LNCaP clone FGC (cell line): ENCODE measurements at regions not wholly inside any gene's neighbourhood (a gene's known extent, or its start where the extent isn't known, plus 50 kb on each side); places are given as distances from the start of the nearest gene placed in this dataset.

Experiments used
- DNase-seq: peaks from one replicate; pipeline ENCODE4 v3.0.0-alpha.2; 2011; ENCODE audit warnings: low read depth
- H3K4me3 ChIP-seq: 2 replicates; pipeline ENCODE4 v1.5.1; 2011; ENCODE audit warnings: mild to moderate bottlenecking, low read depth, low read length, control low read depth
- TF ChIP-seq, protein P1 (sequence below): IDR thresholded peaks from 2 replicates; pipeline ENCODE4 v1.5.1; 2012; ENCODE audit warnings: mild to moderate bottlenecking; ENCODE audit not compliant: control insufficient read depth, insufficient read depth; ENCODE audit errors: extremely low read depth

DNA sequence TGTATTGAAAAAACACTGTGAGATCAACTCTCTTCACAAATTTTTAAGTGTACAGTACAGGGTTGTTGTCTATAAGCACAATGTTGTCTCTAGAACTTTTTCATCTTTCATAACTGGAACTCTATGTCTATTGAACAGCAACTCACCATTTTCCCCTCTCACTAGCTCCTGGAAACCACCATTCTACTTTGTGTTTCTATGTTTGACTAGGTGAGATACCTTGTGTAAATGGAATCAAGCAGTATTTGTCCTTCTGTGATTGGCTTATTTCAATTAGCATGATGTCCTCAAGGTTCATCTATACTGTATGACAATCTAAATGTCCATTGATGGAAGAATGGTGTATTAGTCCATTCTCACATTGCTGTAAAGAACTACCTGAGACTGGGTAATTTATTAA is 210.1 kb upstream of the FUT9 start:
- TF ChIP-seq, protein P1, sequence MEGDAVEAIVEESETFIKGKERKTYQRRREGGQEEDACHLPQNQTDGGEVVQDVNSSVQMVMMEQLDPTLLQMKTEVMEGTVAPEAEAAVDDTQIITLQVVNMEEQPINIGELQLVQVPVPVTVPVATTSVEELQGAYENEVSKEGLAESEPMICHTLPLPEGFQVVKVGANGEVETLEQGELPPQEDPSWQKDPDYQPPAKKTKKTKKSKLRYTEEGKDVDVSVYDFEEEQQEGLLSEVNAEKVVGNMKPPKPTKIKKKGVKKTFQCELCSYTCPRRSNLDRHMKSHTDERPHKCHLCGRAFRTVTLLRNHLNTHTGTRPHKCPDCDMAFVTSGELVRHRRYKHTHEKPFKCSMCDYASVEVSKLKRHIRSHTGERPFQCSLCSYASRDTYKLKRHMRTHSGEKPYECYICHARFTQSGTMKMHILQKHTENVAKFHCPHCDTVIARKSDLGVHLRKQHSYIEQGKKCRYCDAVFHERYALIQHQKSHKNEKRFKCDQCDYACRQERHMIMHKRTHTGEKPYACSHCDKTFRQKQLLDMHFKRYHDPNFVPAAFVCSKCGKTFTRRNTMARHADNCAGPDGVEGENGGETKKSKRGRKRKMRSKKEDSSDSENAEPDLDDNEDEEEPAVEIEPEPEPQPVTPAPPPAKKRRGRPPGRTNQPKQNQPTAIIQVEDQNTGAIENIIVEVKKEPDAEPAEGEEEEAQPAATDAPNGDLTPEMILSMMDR: no peak
- H3K4me3 ChIP-seq: no peak overlapping the region

DNA sequence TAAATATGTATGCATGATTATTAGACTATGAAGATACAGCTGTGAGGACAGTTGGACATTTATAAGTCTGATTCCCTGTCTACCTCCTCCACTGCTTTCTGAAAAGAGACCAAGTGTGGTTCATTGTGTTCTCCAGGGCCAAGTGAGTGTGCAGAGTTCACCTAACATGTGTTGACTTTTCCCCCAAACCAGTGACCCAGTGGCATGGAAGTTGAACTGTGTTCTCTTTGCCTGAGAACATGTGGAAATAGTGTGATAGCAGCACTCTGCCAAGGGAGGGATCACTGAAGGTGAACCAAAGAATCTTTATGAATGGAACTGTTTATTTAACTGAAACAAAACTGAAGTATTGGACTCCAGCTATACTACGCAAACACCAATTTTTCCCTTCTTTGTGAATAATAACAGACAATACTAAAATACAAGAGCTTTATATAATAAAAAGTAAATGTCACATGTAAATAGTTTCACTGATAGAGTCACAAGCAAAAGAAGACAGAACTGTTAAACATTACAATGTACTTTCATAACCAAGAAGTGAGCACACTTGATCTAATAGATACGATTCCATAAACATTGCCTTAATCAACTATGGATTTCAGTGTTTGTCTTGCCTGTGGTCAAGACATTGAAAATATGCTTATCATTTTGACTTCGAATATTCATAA is 200.3 kb upstream of the FUT9 start:
- DNase-seq: no peak
- no peak overlapping the region for H3K4me3 ChIP-seq
- TF ChIP-seq, protein P1: no peak

More for the DNA sequence above, 210.1 kb upstream of the FUT9 start:
- DNase-seq: no peak

DNA sequence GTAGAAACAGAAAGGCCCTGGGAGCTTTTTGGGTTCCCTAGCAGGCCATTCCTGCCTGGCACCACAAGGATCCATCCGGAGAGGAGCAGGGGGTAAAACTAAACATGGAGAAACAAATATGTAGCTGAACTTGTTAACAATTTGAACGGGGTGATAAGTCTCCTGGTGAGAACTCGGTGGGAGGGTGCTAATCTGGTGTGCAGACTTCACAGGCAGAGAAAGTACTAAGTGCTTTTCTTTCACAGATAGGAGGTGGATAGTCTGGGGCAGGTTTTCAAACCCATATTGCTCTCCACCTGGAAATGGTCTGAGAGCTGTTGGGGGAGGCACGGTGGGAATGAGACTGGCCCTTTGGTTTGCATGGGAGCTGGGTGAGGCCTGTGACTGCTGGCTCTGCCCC is 196.3 kb upstream of the FUT9 start:
- no peak overlapping the region for H3K4me3 ChIP-seq
- TF ChIP-seq, protein P1: no peak
- no peak for DNase-seq

DNA sequence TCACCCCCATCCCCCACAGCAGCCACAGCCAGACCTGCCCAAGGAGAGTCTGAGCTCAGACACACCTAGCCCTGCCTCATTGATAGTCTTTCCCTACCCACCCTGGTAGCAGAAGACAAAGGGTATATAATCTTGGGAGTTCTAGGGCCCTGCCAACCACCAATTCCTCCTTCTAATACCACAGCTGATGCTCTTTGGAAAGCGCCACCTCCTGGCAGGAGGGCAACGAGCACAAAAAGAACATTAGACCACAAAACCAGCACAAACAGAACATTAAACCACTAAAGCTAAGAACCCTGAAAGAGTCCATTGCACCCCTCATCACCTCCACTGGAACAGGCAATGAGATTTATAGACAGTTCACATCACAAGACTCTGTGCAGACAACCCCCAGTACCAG is 195.8 kb upstream of the FUT9 start:
- TF ChIP-seq, protein P1: peak; percentile 28; the same call in 1 of the 2 replicates
- H3K4me3 ChIP-seq: no peak overlapping the region
- no peak for DNase-seq

DNA sequence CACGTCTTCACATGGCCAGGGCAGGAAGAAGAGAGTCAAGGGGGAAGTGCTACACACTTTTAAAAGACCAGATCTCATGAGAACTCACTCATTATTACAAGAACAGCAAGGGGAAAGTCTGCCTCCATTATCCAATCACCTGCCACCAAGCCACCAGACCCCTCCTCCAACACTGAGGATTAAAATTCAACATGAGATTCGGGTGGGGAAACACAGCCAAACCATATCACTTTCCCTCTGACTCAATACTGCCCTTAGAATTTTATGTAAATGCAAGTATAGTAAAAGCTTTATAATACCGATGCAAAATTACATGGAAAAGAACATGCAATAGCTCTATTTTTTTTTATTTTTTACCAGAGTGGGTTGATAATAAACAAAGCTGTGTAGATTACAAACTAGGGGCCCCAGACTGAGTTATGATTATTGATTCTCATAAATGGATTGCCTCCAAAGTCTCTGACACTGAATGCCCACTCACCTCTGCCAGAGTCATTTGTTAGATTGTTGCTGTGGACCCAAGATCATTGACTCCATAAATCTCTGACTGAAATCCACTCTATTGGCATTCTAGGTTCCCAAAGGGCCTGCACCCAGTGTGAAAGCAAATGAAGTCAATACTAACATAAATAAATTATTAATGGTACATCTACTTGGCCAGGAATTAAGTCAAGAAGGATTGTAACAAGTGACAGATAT is 184.8 kb upstream of the FUT9 start:
- H3K4me3 ChIP-seq: no peak overlapping the region
- TF ChIP-seq, protein P1: no peak
- DNase-seq: no peak

DNA sequence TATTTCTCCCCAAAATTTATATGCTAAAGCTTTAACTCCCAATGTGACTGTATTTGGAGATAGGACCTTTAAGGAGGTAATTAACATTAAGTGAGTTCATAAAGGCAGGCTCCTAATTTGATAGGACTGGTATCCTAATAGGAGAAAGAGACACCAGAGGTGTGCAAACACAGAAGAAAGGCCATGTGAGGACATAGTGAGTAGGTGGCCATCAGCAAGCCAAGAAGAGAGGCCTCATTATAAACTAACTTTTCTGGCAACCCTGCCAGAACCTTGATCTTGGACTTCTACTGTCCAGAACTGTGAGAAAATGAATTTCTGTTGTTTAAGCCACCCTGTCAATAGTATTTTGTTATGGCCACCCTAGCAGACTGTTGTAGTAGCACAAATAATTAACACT is 177.9 kb upstream of the FUT9 start:
- DNase-seq: no peak
- TF ChIP-seq, protein P1: no peak
- no peak overlapping the region for H3K4me3 ChIP-seq
